ENCODE measurements at regions not wholly inside any gene's neighbourhood (a gene's known extent, or its start where the extent isn't known, plus 50 kb on each side); places are given as distances from the start of the nearest gene placed in this dataset.

GRCh38 chr5:67360047-67360446, 163.4 kb upstream of the CD180 start:
- TF ChIP-seq, protein P1, sequence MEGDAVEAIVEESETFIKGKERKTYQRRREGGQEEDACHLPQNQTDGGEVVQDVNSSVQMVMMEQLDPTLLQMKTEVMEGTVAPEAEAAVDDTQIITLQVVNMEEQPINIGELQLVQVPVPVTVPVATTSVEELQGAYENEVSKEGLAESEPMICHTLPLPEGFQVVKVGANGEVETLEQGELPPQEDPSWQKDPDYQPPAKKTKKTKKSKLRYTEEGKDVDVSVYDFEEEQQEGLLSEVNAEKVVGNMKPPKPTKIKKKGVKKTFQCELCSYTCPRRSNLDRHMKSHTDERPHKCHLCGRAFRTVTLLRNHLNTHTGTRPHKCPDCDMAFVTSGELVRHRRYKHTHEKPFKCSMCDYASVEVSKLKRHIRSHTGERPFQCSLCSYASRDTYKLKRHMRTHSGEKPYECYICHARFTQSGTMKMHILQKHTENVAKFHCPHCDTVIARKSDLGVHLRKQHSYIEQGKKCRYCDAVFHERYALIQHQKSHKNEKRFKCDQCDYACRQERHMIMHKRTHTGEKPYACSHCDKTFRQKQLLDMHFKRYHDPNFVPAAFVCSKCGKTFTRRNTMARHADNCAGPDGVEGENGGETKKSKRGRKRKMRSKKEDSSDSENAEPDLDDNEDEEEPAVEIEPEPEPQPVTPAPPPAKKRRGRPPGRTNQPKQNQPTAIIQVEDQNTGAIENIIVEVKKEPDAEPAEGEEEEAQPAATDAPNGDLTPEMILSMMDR (IDR thresholded peaks at IDR 0.05; ENCODE audit: low read depth, low read length): no peak
- Histone ChIP-seq H3K27me3 (ENCODE audit: insufficient read depth, low read depth, severe bottlenecking) (no peaks in the 10 kb centered on the region), H3K27ac (no peak overlapping the region), H3K9me3 (ENCODE audit: severe bottlenecking) (no peaks in the 10 kb centered on the region), H3K36me3 (no peaks in the 10 kb centered on the region), H3K4me3 (ENCODE audit: low read depth, low read length) (no peak overlapping the region)
- DNase-seq: no peak

DNA sequence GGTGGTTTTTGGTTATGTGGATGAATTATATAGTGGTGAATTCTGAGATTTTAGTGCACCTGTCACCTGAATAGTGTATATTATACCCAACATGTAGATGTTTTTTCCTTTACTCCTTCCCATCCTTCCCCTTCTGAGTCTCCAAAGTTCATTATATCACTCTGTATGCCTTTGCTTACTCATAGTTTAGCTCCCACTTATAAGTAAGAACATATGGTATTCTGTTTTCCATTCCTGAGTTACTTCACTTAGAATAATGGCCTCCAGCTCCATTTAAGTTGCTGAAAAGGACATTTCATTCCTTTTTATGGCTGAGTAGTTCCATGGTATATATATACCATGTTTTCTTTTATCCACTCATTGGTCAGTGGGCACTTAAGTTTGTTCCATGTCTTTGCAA, 161.6 kb upstream of the CD180 start:
- Histone ChIP-seq H3K4me3 (ENCODE audit: low read depth, low read length) (no peak overlapping the region), H3K36me3 (no peaks in the 10 kb centered on the region), H3K9me3 (ENCODE audit: severe bottlenecking) (no peaks in the 10 kb centered on the region), H3K27me3 (ENCODE audit: insufficient read depth, low read depth, severe bottlenecking) (no peaks in the 10 kb centered on the region), H3K27ac (no peak overlapping the region)
- no peak for DNase-seq
- TF ChIP-seq, protein P1 (IDR thresholded peaks at IDR 0.05; ENCODE audit: low read depth, low read length): no peak

- H3K27ac ChIP-seq: no peak overlapping the region
- H3K36me3 ChIP-seq: no peaks in the 10 kb centered on the region
- H3K4me3 ChIP-seq (ENCODE audit: low read depth, low read length): no peak overlapping the region
- no peak for DNase-seq
- H3K9me3 ChIP-seq (ENCODE audit: severe bottlenecking): no peaks in the 10 kb centered on the region
- TF ChIP-seq, protein P1 (IDR thresholded peaks at IDR 0.05; ENCODE audit: low read depth, low read length): no peak
- H3K27me3 ChIP-seq (ENCODE audit: insufficient read depth, low read depth, severe bottlenecking): no peaks in the 10 kb centered on the region
Observed at GRCh38 chr5:67355120-67355713, 158.6 kb upstream of the CD180 start.

DNA sequence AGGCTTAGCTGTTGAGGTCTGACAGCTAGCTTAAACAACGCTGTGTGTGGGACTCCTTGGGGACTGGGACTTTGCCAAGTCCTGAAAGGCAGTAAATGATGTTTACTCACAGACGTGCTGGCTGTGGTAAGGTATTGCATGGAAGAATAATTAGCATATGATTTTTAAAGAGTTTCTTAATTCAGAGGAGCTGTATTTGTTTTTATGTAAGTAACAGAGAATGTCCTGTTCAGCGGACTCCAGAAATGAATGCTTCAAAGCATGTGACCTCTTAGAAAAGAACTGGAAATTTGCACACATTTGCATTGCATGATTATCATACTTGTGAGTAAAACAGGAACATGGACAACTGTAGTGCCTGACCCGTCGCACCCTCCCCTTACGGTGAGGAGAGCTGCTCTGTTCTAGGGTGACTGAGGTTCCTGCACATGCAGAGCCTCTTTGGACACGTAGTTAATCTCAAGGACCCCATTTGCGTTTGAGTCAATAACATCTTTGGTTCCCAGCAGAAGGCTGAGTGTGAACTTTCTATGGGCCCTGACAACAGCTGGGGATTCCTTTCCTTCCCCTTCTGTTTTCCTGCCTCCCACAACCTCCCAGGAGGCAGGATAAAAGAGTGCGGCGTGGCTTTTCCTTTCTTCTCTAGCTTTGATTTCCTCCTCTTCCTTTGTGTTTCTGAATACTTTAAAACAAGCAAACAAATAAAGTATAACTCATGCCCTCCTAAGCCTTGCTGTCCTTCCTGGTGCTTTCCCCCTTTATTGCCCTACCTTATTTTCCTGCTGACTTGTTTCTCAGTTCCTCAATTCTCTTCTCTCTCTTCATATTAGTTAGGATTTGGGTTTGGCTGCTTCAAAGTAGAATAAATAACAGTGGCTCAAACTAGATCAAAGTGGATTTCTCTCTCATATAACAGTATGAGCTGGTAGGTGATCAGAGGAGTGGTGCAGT, 157.2 kb upstream of the CD180 start:
- H3K36me3 ChIP-seq: no peaks in the 10 kb centered on the region

DNA sequence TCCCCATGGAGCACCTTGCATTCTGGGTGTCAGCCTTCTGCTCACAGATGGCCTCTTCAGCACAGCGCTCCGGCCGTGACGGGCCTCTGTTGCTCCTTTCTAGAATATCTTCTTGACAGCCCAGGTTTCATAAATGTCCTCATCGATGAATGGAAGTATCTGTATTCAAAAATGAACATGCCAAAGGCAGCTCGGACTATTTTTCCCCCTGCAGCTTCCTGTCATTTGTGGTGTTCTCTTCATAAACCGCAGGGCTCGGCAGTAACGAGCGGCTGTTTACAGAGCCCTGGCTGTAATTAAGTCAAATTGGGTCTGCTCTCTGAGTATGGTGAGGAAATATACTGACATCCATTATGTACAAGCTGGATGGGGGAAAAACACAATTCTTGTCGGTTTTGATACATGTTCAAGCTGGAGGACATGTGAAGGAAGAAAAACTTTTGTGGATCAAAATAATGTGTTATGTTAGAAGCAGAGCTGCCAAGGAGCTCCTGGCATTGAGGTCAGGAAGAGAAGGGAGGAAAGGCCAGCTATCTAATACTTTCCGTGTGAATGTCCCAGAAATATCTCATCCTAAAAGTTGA, 154.1 kb upstream of the CD180 start:
- DNase-seq: no peak
- TF ChIP-seq, protein P1 (IDR thresholded peaks at IDR 0.05; ENCODE audit: low read depth, low read length): no peak
- Histone ChIP-seq H3K36me3 (no peaks in the 10 kb centered on the region), H3K27me3 (ENCODE audit: insufficient read depth, low read depth, severe bottlenecking) (no peaks in the 10 kb centered on the region), H3K27ac (no peak overlapping the region), H3K4me3 (ENCODE audit: low read depth, low read length) (no peak overlapping the region), H3K9me3 (ENCODE audit: severe bottlenecking) (no peaks in the 10 kb centered on the region)

More for the DNA sequence above, 157.2 kb upstream of the CD180 start:
- no peak for DNase-seq
- no peaks in the 10 kb centered on the region for H3K27me3 ChIP-seq (ENCODE audit: insufficient read depth, low read depth, severe bottlenecking)
- no peak overlapping the region for H3K27ac ChIP-seq
- H3K4me3 ChIP-seq (ENCODE audit: low read depth, low read length): no peak overlapping the region
- H3K9me3 ChIP-seq (ENCODE audit: severe bottlenecking): no peaks in the 10 kb centered on the region
- TF ChIP-seq, protein P1 (IDR thresholded peaks at IDR 0.05; ENCODE audit: low read depth, low read length): no peak

All from WERI-Rb-1 (cell line).